H9 (cell line): ENCODE measurements at regions not wholly inside any gene's neighbourhood (a gene's known extent, or its start where the extent isn't known, plus 50 kb on each side); places are given as distances from the start of the nearest gene placed in this dataset.

Source experiments
- DNase-seq: peaks from one replicate; pipeline ENCODE4 v3.0.0-alpha.2; 2017
- H2AFZ ChIP-seq: one replicate; pipeline ENCODE4 v1.6.1; 2013; ENCODE audit warnings: mild to moderate bottlenecking, low read length, control low read depth, moderate library complexity
- H2AK5ac ChIP-seq: 2 replicates; pipeline ENCODE4 v1.6.1; 2013; ENCODE audit warnings: low read length, control low read depth, mixed read lengths; ENCODE audit not compliant: insufficient read length
- H2BK120ac ChIP-seq: one replicate; pipeline ENCODE4 v1.6.1; 2013; ENCODE audit warnings: low read depth, mild to moderate bottlenecking, low read length, control low read depth, inconsistent platforms; ENCODE audit not compliant: poor library complexity, severe bottlenecking
- H2BK12ac ChIP-seq: 2 replicates; pipeline ENCODE4 v1.6.1; 2013; ENCODE audit warnings: low read length, control low read depth, mixed read lengths, low read depth; ENCODE audit not compliant: insufficient read length
- H2BK15ac ChIP-seq: 2 replicates; pipeline ENCODE4 v1.6.1; 2013; ENCODE audit warnings: low read depth, low read length, control low read depth
- H2BK20ac ChIP-seq: one replicate; pipeline ENCODE4 v1.6.1; 2013; ENCODE audit warnings: low read depth, mild to moderate bottlenecking, low read length, control low read depth, inconsistent platforms; ENCODE audit not compliant: poor library complexity, severe bottlenecking
- H2BK5ac ChIP-seq: 2 replicates; pipeline ENCODE4 v1.6.1; 2013; ENCODE audit warnings: low read length, control low read depth, mixed read lengths; ENCODE audit not compliant: insufficient read length
- H3K14ac ChIP-seq: 2 replicates; pipeline ENCODE4 v1.6.1; 2013; ENCODE audit warnings: low read length, control low read depth; ENCODE audit not compliant: insufficient read depth
- H3K18ac ChIP-seq: 2 replicates; pipeline ENCODE4 v1.6.1; 2013; ENCODE audit warnings: low read depth, mild to moderate bottlenecking, mixed read lengths, low read length, control low read depth; ENCODE audit not compliant: insufficient read length
- H3K23ac ChIP-seq: 2 replicates; pipeline ENCODE4 v1.6.1; 2013; ENCODE audit warnings: low read length, control low read depth, mixed read lengths, low read depth; ENCODE audit not compliant: insufficient read length
- H3K23me2 ChIP-seq: 2 replicates; pipeline ENCODE4 v1.6.1; 2013; ENCODE audit warnings: low read depth, mild to moderate bottlenecking, mixed read lengths, low read length, control low read depth; ENCODE audit not compliant: insufficient read length, poor library complexity, severe bottlenecking
- H3K27ac ChIP-seq: 2 replicates; pipeline ENCODE4 v1.5.1; 2013; ENCODE audit warnings: low read length, control low read depth, mixed read lengths, low read depth; ENCODE audit not compliant: insufficient read length
- H3K27me3 ChIP-seq: 2 replicates; pipeline ENCODE4 v1.6.1; 2013; ENCODE audit warnings: low read length, control low read depth, inconsistent platforms; ENCODE audit not compliant: insufficient read depth
- H3K4ac ChIP-seq: 2 replicates; pipeline ENCODE4 v1.6.1; 2013; ENCODE audit warnings: low read depth, mild to moderate bottlenecking, control low read depth, inconsistent platforms, low read length, moderate library complexity
- H3K4me1 ChIP-seq: 2 replicates; pipeline ENCODE4 v1.6.1; 2013; ENCODE audit warnings: low read length, control low read depth, inconsistent platforms; ENCODE audit not compliant: insufficient read depth
- H3K4me2 ChIP-seq: 2 replicates; pipeline ENCODE4 v1.6.1; 2013; ENCODE audit warnings: low read length, control low read depth, mixed read lengths; ENCODE audit not compliant: insufficient read length, insufficient read depth
- H3K56ac ChIP-seq: 2 replicates; pipeline ENCODE4 v1.6.1; 2013; ENCODE audit warnings: low read depth, mild to moderate bottlenecking, mixed read lengths, low read length, control low read depth; ENCODE audit not compliant: insufficient read length
- H3K79me1 ChIP-seq: 2 replicates; pipeline ENCODE4 v1.6.1; 2013; ENCODE audit warnings: low read depth, mild to moderate bottlenecking, moderate library complexity, low read length, control low read depth, inconsistent platforms; ENCODE audit not compliant: insufficient read depth, poor library complexity, severe bottlenecking
- H3K79me2 ChIP-seq: 2 replicates; pipeline ENCODE4 v1.6.1; 2013; ENCODE audit warnings: low read length, control low read depth, inconsistent platforms; ENCODE audit not compliant: insufficient read depth
- H3K9ac ChIP-seq: 2 replicates; pipeline ENCODE4 v1.6.1; 2013; ENCODE audit warnings: low read length, control low read depth, mixed read lengths; ENCODE audit not compliant: insufficient read length; ENCODE audit errors: extremely low read depth
- H3K9me3 ChIP-seq: one replicate; pipeline ENCODE4 v1.6.1; 2013; ENCODE audit warnings: low read depth, low read length, inconsistent platforms; ENCODE audit not compliant: control insufficient read depth
- H3T11ph ChIP-seq: one replicate; pipeline ENCODE4 v1.6.1; 2013; ENCODE audit warnings: mild to moderate bottlenecking, low read length, control low read depth, inconsistent platforms
- H4K20me1 ChIP-seq: one replicate; pipeline ENCODE4 v1.6.1; 2013; ENCODE audit not compliant: control insufficient read depth, insufficient read length, insufficient read depth
- H4K5ac ChIP-seq: 2 replicates; pipeline ENCODE4 v1.6.1; 2013; ENCODE audit warnings: low read depth, mild to moderate bottlenecking, mixed read lengths, low read length, control low read depth; ENCODE audit not compliant: insufficient read length
- H4K8ac ChIP-seq: replicated peaks from 2 replicates; pipeline ENCODE4 v1.6.1; 2013; ENCODE audit warnings: low read length, control low read depth, mixed read lengths, low read depth; ENCODE audit not compliant: insufficient read length
- H4K91ac ChIP-seq: 2 replicates; pipeline ENCODE4 v1.6.1; 2013; ENCODE audit warnings: low read depth, mild to moderate bottlenecking, moderate library complexity, mixed read lengths, low read length, control low read depth; ENCODE audit not compliant: insufficient read length
- H3K27ac Mint-ChIP-seq, 3 experiments: 2 replicates in 2 of 3; 3 replicates in 1 of 3; pipeline ENCODE4 v1.8.0; 2020 to 2021; ENCODE audit warnings: mixed read lengths in 3 of 3, mild to moderate bottlenecking in 1 of 3, moderate library complexity in 1 of 3
- H3K27me3 Mint-ChIP-seq: 2 replicates; pipeline ENCODE4 v1.8.0; 2021; ENCODE audit warnings: low read depth, mild to moderate bottlenecking, moderate library complexity, mixed read lengths
- H3K36me3 Mint-ChIP-seq, 3 experiments: 2 replicates in 2 of 3; 3 replicates in 1 of 3; pipeline ENCODE4 v1.8.0; 2020 to 2021; ENCODE audit warnings: low read depth in 3 of 3, mixed read lengths in 3 of 3; ENCODE audit not compliant: insufficient read depth in 1 of 3
- H3K4me1 Mint-ChIP-seq, 2 experiments: 2 replicates each; pipeline ENCODE4 v1.8.0; 2020; ENCODE audit warnings: mixed read lengths in 2 of 2
- H3K4me3 Mint-ChIP-seq, 2 experiments: 2 replicates in 1 of 2; 3 replicates in 1 of 2; pipeline ENCODE4 v1.8.0; 2020 to 2021; ENCODE audit warnings: mild to moderate bottlenecking in 2 of 2, mixed read lengths in 2 of 2, moderate library complexity in 1 of 2
- H3K9me3 Mint-ChIP-seq, 2 experiments: 2 replicates in 1 of 2; 3 replicates in 1 of 2; pipeline ENCODE4 v1.8.0; 2020; ENCODE audit warnings: mild to moderate bottlenecking in 2 of 2, mixed read lengths in 2 of 2, moderate library complexity in 1 of 2
- CTCF ChIP-seq: fragments of 200-600 bp; sonication (generic); conservative IDR thresholded peaks from 3 replicates; pipeline ENCODE4 v1.8.0; 2021; ENCODE audit warnings: antibody characterized with exemption, mild to moderate bottlenecking
- WGBS: extraction: QIAGEN DNeasy Blood & Tissue Kit; methylation state at CpG from one replicate; pipeline ENCODE4 v1.1.7; 2013; ENCODE audit warnings: missing lambda C conversion rate, low lambda C conversion rate, mixed read lengths; ENCODE audit not compliant: insufficient read length; ENCODE audit errors: extremely low coverage; 5-methylcytosine and 5-hydroxymethylcytosine counted together

DNA sequence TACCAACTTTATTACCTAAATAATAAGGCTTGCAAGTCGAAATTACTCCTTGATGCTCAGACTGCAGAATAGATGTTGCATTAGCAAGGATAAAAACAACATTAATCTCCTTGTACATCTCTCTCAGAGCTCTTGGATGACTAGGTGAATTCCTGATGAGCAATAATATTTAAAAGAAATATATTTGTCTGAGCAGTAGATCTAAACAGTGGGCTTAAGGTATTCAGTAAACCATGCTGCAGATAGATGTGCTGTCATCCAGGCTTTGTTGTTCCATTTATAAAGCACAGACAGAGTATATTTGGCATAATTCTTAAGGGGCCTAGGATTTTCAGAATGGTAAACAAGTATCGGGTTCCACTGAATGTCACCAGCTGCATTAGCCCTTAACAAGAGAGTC, 257.1 kb downstream of the TUSC7 start:
- no peak overlapping the region for H2AFZ ChIP-seq
- H3K23ac ChIP-seq: no peak overlapping the region
- Mint-ChIP-seq H3K4me3 (no peak overlapping the region), H3K27ac (no peak overlapping the region), H3K36me3 (no peaks in the 10 kb centered on the region), H3K9me3 (no peaks in the 10 kb centered on the region; a peak in 1 of 5 replicates), H3K27me3 (no peaks in the 10 kb centered on the region), H3K4me1 (no peaks in the 10 kb centered on the region)
- no peak overlapping the region for H3K4ac ChIP-seq
- H4K91ac ChIP-seq: no peak overlapping the region
- H2BK120ac ChIP-seq: no peak overlapping the region
- no CpG with 5 or more reads among the region's 2 CpGs for WGBS
- H3K9ac ChIP-seq: no peak overlapping the region
- H3K27ac ChIP-seq: no peak overlapping the region
- no peaks in the 10 kb centered on the region for H3K27me3 ChIP-seq
- TF ChIP-seq CTCF: no peak
- no peak overlapping the region for H4K8ac ChIP-seq
- H3K79me1 ChIP-seq: no peaks in the 10 kb centered on the region
- H3K4me1 ChIP-seq: no peaks in the 10 kb centered on the region
- H4K20me1 ChIP-seq: no peaks in the 10 kb centered on the region
- no peak overlapping the region for H2BK15ac ChIP-seq
- no peaks in the 10 kb centered on the region for H3K23me2 ChIP-seq
- H2AK5ac ChIP-seq: no peak overlapping the region
- no peak overlapping the region for H2BK20ac ChIP-seq
- H4K5ac ChIP-seq: no peak overlapping the region
- H3K4me2 ChIP-seq: no peak overlapping the region
- no peak overlapping the region for H2BK12ac ChIP-seq
- H3K79me2 ChIP-seq: no peaks in the 10 kb centered on the region
- H3K14ac ChIP-seq: no peak overlapping the region
- H3K18ac ChIP-seq: no peak overlapping the region
- H3T11ph ChIP-seq: no peak overlapping the region
- H3K56ac ChIP-seq: no peak overlapping the region
- no peak overlapping the region for H2BK5ac ChIP-seq
- H3K9me3 ChIP-seq: no peaks in the 10 kb centered on the region
- no peak for DNase-seq
